NT2/D1 (cell line): ENCODE measurements at regions not wholly inside any gene's neighbourhood (a gene's known extent, or its start where the extent isn't known, plus 50 kb on each side); places are given as distances from the start of the nearest gene placed in this dataset.

Experiments used
- DNase-seq: peaks from one replicate; pipeline ENCODE4 v3.0.0-alpha.2; 2011; ENCODE audit warnings: low read depth, low spot score
- H3K27me3 ChIP-seq: 2 replicates; pipeline ENCODE4 v1.6.0; 2011; ENCODE audit warnings: mild to moderate bottlenecking; ENCODE audit not compliant: insufficient read length, insufficient read depth
- H3K36me3 ChIP-seq: 2 replicates; pipeline ENCODE4 v1.6.1; 2011; ENCODE audit warnings: mild to moderate bottlenecking, low read length, mixed read lengths; ENCODE audit not compliant: insufficient read depth, insufficient read length
- H3K4me1 ChIP-seq: 2 replicates; pipeline ENCODE4 v1.5.1; 2011; ENCODE audit not compliant: insufficient read depth, insufficient read length
- H3K4me3 ChIP-seq: 2 replicates; pipeline ENCODE4 v1.5.1; 2011; ENCODE audit warnings: low read depth; ENCODE audit not compliant: insufficient read length
- H3K9ac ChIP-seq: 2 replicates; pipeline ENCODE4 v1.6.0; 2011; ENCODE audit warnings: low read depth; ENCODE audit not compliant: insufficient read length
- H3K9me3 ChIP-seq: 2 replicates; pipeline ENCODE4 v1.5.1; 2011; ENCODE audit warnings: mild to moderate bottlenecking, low read length; ENCODE audit not compliant: insufficient read depth
- SUZ12 ChIP-seq: IDR thresholded peaks from 2 replicates; pipeline ENCODE4 v1.6.1; 2011; ENCODE audit not compliant: insufficient read length, insufficient read depth; ENCODE audit errors: extremely low read depth
- YY1 ChIP-seq: IDR thresholded peaks from 2 replicates; pipeline ENCODE4 v1.6.1; 2011; ENCODE audit not compliant: insufficient read length, insufficient read depth
- ZNF274 ChIP-seq: IDR thresholded peaks from 2 replicates; pipeline ENCODE4 v1.6.1; 2011; ENCODE audit warnings: mild to moderate bottlenecking, low read depth, low read length

DNA sequence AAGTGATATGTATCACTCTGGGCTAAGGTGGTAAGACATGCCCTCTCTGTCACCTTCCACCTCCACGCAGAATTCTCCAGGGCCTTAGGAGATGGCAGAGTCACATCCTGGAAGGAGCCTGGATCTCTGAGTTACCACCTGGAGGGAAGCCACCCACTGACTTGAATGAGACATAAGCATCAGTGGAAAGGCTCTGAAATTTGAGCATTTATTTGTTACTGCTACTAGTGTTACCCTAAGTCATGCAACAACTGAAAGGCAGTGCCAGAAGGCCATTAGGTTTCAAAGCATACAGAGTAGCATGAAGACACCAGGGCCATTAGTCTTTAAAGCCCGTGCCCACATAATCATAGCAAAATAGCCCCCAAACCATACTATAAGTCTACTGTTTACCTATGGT, 230.3 kb upstream of the IRF2BP2 start:
- H3K9me3 ChIP-seq: peaks cover 20% of the 10 kb centered on the region
- no peak for DNase-seq
- no peaks in the 10 kb centered on the region for H3K27me3 ChIP-seq
- H3K9ac ChIP-seq: no peak overlapping the region
- no peak overlapping the region for H3K4me3 ChIP-seq
- no peaks in the 10 kb centered on the region for H3K4me1 ChIP-seq
- H3K36me3 ChIP-seq: no peaks in the 10 kb centered on the region
- TF ChIP-seq YY1: no peak
- TF ChIP-seq SUZ12: no peak
- no peak for TF ChIP-seq ZNF274

DNA sequence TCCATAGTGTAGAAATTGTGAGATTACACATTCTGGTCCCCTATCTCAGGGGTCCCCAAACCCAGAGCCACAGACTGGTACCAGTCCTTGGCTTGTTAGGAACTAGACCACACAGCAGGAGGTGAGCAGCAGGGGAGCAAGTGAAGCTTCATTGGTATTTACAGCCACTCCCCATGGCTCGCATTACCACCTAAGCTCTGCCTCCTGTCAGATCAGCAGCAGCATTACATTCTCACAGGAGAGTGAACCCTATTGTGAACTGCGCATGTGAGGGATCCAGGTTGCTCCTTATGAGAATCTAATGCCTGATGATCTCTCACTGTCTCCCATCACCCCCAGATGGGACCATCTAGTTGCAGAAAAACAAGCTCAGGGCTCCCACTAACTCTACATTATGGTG, 229.7 kb upstream of the IRF2BP2 start:
- Histone ChIP-seq H3K27me3 (no peaks in the 10 kb centered on the region), H3K9ac (no peak overlapping the region), H3K4me1 (no peaks in the 10 kb centered on the region), H3K4me3 (no peak overlapping the region), H3K9me3 (peaks cover 20% of the 10 kb centered on the region), H3K36me3 (no peaks in the 10 kb centered on the region)
- peak; percentile 43 for DNase-seq
- TF ChIP-seq SUZ12 (no peak), ZNF274 (no peak), YY1 (no peak)

DNA sequence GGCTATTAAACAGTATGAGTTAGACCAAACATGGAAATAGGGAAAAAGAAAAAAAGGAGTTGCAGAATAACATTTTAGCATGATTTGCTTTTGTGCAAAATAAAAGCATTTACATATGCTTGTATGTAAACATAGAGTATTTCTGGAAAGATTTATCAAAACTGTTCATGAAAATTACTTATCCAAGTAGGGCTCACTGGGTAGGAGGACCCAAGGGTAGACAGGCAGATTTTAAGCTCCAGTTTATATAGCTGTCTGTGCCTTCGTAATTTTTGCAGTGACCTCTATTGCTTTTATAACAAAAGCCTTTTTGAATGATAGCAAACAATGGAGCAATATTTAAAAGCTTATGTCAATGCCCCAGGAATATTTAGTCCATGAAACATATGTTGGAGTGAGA, 228.8 kb upstream of the IRF2BP2 start:
- H3K4me3 ChIP-seq: no peak overlapping the region
- TF ChIP-seq SUZ12: no peak
- TF ChIP-seq ZNF274: no peak
- no peak for TF ChIP-seq YY1
- no peaks in the 10 kb centered on the region for H3K27me3 ChIP-seq
- peaks cover 20% of the 10 kb centered on the region for H3K9me3 ChIP-seq
- H3K9ac ChIP-seq: no peak overlapping the region
- H3K36me3 ChIP-seq: no peaks in the 10 kb centered on the region
- no peaks in the 10 kb centered on the region for H3K4me1 ChIP-seq
- no peak for DNase-seq

DNA sequence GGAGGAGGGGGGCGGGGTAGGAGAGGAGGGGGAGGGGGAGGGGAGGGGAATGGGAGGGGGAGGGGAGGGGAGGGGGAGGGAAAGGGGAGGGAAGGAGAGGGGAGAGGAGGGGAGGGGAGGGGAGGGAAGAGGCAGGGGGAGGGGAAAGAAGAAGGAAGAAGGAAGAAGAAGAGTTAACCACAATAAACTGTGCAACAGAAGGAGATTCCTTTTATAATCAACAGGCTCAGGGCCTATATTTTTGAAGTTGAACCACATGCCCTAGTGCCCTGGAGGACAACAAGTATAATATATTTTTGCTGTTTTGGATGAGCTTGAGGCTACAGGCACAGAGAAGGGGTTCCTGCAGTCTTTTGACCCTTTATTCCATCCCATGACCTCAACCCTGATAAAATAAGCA, 228.2 kb upstream of the IRF2BP2 start:
- TF ChIP-seq SUZ12: no peak
- no peak for TF ChIP-seq YY1
- no peak for TF ChIP-seq ZNF274
- DNase-seq: no peak
- Histone ChIP-seq H3K36me3 (no peaks in the 10 kb centered on the region), H3K4me3 (no peak overlapping the region), H3K4me1 (no peaks in the 10 kb centered on the region), H3K9ac (no peak overlapping the region), H3K9me3 (peaks cover 20% of the 10 kb centered on the region), H3K27me3 (no peaks in the 10 kb centered on the region)

DNA sequence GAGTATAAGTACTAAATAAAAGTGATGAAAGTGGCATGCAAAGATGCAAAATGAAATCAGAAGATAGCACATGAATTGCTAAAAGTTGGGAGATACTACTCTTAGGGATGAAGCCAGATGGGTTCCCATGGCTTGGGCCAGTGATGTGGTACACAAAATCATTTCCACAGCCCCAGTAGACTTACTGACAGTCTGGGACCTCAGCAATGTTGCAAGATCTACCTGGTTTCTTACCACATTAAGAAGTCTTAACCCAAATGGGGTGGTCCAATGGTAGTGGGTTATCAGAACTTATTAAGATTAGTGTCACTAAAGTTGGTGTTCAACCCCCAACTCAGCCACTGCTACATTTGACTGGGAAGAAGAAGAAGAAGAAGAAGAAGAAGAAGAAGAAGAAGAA, 227.7 kb upstream of the IRF2BP2 start:
- Histone ChIP-seq H3K9me3 (peaks cover 20% of the 10 kb centered on the region), H3K4me3 (no peak overlapping the region), H3K4me1 (no peaks in the 10 kb centered on the region), H3K27me3 (no peaks in the 10 kb centered on the region), H3K9ac (no peak overlapping the region), H3K36me3 (no peaks in the 10 kb centered on the region)
- DNase-seq: no peak
- TF ChIP-seq SUZ12 (no peak), ZNF274 (no peak), YY1 (no peak)

DNA sequence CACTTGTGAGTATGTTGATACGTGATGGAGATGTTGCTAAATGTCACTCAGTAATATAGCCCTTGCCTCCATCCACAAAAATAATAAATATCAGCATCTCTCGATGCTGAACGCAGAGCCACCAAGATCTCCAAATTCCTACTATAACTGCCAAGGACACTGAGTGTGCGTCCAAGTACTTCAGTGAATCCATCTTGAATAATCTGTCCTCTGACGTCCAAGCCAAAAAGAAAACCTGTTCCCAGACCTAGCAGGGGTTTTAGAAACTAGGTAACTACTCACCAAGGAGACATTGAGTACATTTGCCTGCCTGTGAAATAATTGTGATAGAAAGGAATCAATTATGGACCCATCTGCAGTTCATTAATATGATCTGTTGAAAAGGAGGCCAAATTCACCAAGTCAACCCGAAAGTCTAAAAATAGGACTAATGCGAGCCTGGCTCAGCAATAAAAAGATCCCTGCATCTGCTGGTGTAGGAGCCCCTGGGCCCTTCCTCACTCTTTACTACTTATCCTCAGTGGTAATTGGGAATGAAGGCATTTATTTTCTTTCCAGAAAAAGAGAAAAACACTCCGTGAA, 226.9 kb upstream of the IRF2BP2 start:
- no peaks in the 10 kb centered on the region for H3K4me1 ChIP-seq
- H3K4me3 ChIP-seq: no peak overlapping the region
- H3K27me3 ChIP-seq: no peaks in the 10 kb centered on the region
- peaks cover 20% of the 10 kb centered on the region for H3K9me3 ChIP-seq
- no peak for DNase-seq
- no peak overlapping the region for H3K9ac ChIP-seq
- H3K36me3 ChIP-seq: no peaks in the 10 kb centered on the region
- TF ChIP-seq YY1 (no peak), ZNF274 (no peak), SUZ12 (no peak)

DNA sequence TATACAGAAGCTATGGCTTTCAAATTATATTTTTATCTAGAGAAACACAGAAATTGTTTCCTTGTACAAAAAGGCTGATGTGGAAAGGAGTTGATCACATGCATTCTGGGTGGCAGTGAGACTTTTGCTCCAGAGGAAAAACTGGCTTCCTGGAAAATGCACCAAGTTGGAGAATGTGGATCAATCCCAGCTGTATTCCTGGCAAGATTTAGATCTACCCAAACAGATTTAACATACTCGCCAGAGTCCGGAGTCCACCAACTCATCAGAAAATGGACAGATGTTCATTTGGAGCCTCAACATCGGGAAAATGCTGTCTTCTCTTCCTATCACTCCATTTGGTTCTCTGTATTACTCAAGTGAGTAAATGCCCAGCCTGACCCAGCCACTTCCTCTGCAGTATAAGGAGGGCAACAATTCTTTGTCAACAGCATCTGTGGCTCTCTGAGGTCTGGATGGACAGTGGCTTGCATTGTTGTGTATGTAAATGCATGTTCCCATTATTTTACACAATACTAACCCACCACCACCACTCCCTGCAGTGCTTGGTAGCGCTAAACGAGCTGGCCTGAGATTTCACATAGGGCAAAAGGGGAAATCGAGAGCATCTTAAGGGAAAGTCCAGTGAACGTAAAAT, 226.2 kb upstream of the IRF2BP2 start:
- Histone ChIP-seq H3K4me3 (no peak overlapping the region), H3K9ac (no peak overlapping the region), H3K4me1 (no peaks in the 10 kb centered on the region), H3K9me3 (peaks cover 20% of the 10 kb centered on the region), H3K36me3 (no peaks in the 10 kb centered on the region), H3K27me3 (no peaks in the 10 kb centered on the region)
- TF ChIP-seq YY1: no peak
- no peak for TF ChIP-seq ZNF274
- no peak for TF ChIP-seq SUZ12
- no peak for DNase-seq
